OCI-LY1 (cell line): ENCODE measurements at regions not wholly inside any gene's neighbourhood (a gene's known extent, or its start where the extent isn't known, plus 50 kb on each side); places are given as distances from the start of the nearest gene placed in this dataset.

Experiments
- H2AFZ ChIP-seq: fragments of 200-600 bp; sonication (generic), shearing (Covaris generic); 2 replicates; pipeline ENCODE4 v1.6.0; 2014; ENCODE audit warnings: antibody characterized with exemption, mild to moderate bottlenecking, low read length
- H3F3A ChIP-seq: fragments of 200-600 bp; sonication (generic), shearing (Covaris generic); 2 replicates; pipeline ENCODE4 v1.6.0; 2014; ENCODE audit warnings: mild to moderate bottlenecking, antibody characterized with exemption, low read length, moderate library complexity; ENCODE audit not compliant: insufficient read depth
- H3K27ac ChIP-seq: fragments of 200-600 bp; sonication (generic); 2 replicates; pipeline ENCODE4 v1.5.1; 2014; ENCODE audit warnings: low read length, mixed run types, mild to moderate bottlenecking, low read depth; ENCODE audit not compliant: poor library complexity, severe bottlenecking
- H3K27me3 ChIP-seq: fragments of 200-600 bp; sonication (generic); 2 replicates; pipeline ENCODE4 v1.6.0; 2014; ENCODE audit warnings: antibody characterized with exemption, mild to moderate bottlenecking, low read length, moderate library complexity; ENCODE audit not compliant: insufficient read depth
- H3K36me3 ChIP-seq: fragments of 200-600 bp; sonication (generic); 2 replicates; pipeline ENCODE4 v1.6.1; 2014; ENCODE audit warnings: mild to moderate bottlenecking, antibody characterized with exemption, low read length, moderate library complexity, mixed read lengths; ENCODE audit not compliant: insufficient read depth
- H3K4me1 ChIP-seq: fragments of 200-600 bp; sonication (generic); 2 replicates; pipeline ENCODE4 v1.5.1; 2014; ENCODE audit warnings: mild to moderate bottlenecking, low read length, moderate library complexity; ENCODE audit not compliant: insufficient read depth, severe bottlenecking
- H3K4me2 ChIP-seq: fragments of 200-600 bp; sonication (generic), shearing (Covaris generic); 2 replicates; pipeline ENCODE4 v1.6.1; 2014; ENCODE audit warnings: low read length
- H3K4me3 ChIP-seq: fragments of 200-600 bp; sonication (generic); 2 replicates; pipeline ENCODE4 v1.5.1; 2014; ENCODE audit warnings: low read length, low read depth, mild to moderate bottlenecking, mixed read lengths; ENCODE audit not compliant: poor library complexity, severe bottlenecking
- H3K79me2 ChIP-seq: fragments of 200-600 bp; shearing (Covaris generic); 2 replicates; pipeline ENCODE4 v1.6.1; 2016; ENCODE audit warnings: mixed run types, low read length, mixed read lengths; ENCODE audit not compliant: insufficient read depth
- H3K9ac ChIP-seq: fragments of 200-600 bp; sonication (generic), shearing (Covaris generic); 2 replicates; pipeline ENCODE4 v1.6.1; 2014; ENCODE audit warnings: mild to moderate bottlenecking, low read length, mixed read lengths
- H3K9me2 ChIP-seq: fragments of 200-600 bp; sonication (generic), shearing (Covaris generic); 2 replicates; pipeline ENCODE4 v1.6.1; 2014; ENCODE audit warnings: low read depth, mild to moderate bottlenecking, low read length, mixed read lengths
- H3K9me3 ChIP-seq: fragments of 200-600 bp; shearing (Covaris generic); 2 replicates; pipeline ENCODE4 v1.6.1; 2014; ENCODE audit warnings: low read length, mixed read lengths
- H4K20me1 ChIP-seq: fragments of 200-600 bp; sonication (generic), shearing (Covaris generic); 2 replicates; pipeline ENCODE4 v1.6.0; 2016; ENCODE audit warnings: mild to moderate bottlenecking, low read length; ENCODE audit not compliant: insufficient read depth
- CTCF ChIP-seq: fragments of 200-600 bp; sonication (generic), shearing (Covaris generic); IDR thresholded peaks from 2 replicates; pipeline ENCODE4 v1.5.1; 2017; ENCODE audit warnings: mild to moderate bottlenecking, antibody characterized with exemption, low read length, moderate library complexity, mixed read lengths
- EZH2 ChIP-seq: fragments of 200-600 bp; sonication (generic), shearing (Covaris generic); IDR thresholded peaks from 2 replicates; pipeline ENCODE4 v1.8.0; 2017; ENCODE audit warnings: borderline replicate concordance, mixed run types, mild to moderate bottlenecking, antibody characterized with exemption, low read length, moderate library complexity, mixed read lengths

- Histone ChIP-seq H3K4me3 (no peak overlapping the region), H3K9me3 (no peaks in the 10 kb centered on the region), H3K27ac (no peak overlapping the region), H3F3A (no peaks in the 10 kb centered on the region), H3K27me3 (no peaks in the 10 kb centered on the region), H2AFZ (no peak overlapping the region), H3K36me3 (no peaks in the 10 kb centered on the region), H3K9me2 (no peaks in the 10 kb centered on the region), H3K4me2 (no peak overlapping the region), H4K20me1 (no peaks in the 10 kb centered on the region), H3K9ac (no peak overlapping the region), H3K79me2 (no peaks in the 10 kb centered on the region), H3K4me1 (no peaks in the 10 kb centered on the region)
- TF ChIP-seq CTCF, result no peak
- TF ChIP-seq EZH2, result no peak
These were observed 346.7 kb downstream of the CCSER2 start for GRCh38 chr10:84675060-84675459.

- Histone ChIP-seq H3K4me1 (no peaks in the 10 kb centered on the region), H3K9ac (no peak overlapping the region), H3F3A (no peaks in the 10 kb centered on the region), H3K27me3 (no peaks in the 10 kb centered on the region), H2AFZ (no peak overlapping the region), H4K20me1 (no peaks in the 10 kb centered on the region), H3K9me2 (no peaks in the 10 kb centered on the region), H3K27ac (no peak overlapping the region), H3K79me2 (no peaks in the 10 kb centered on the region), H3K4me3 (no peak overlapping the region), H3K36me3 (no peaks in the 10 kb centered on the region), H3K4me2 (no peak overlapping the region), H3K9me3 (no peaks in the 10 kb centered on the region)
- TF ChIP-seq CTCF, result no peak
- TF ChIP-seq EZH2, result no peak
These were observed 348.1 kb downstream of the CCSER2 start for GRCh38 chr10:84676536-84676935.

- H3K4me1 ChIP-seq, result no peaks in the 10 kb centered on the region
- H2AFZ ChIP-seq, result no peak overlapping the region
- no peaks in the 10 kb centered on the region for H3K79me2 ChIP-seq
- no peaks in the 10 kb centered on the region for H3K27me3 ChIP-seq
- H3K4me3 ChIP-seq, result no peak overlapping the region
- no peak overlapping the region for H3K9ac ChIP-seq
- H3K9me2 ChIP-seq, result no peaks in the 10 kb centered on the region
- H3K27ac ChIP-seq, result no peak overlapping the region
- no peak overlapping the region for H3K4me2 ChIP-seq
- no peaks in the 10 kb centered on the region for H3K9me3 ChIP-seq
- TF ChIP-seq EZH2 (no peak), CTCF (no peak)
- no peaks in the 10 kb centered on the region for H3F3A ChIP-seq
- H3K36me3 ChIP-seq, result no peaks in the 10 kb centered on the region
- H4K20me1 ChIP-seq, result no peaks in the 10 kb centered on the region
These were observed 353.4 kb downstream of the CCSER2 start for GRCh38 chr10:84681781-84682180.
